ENCODE measurements at regions not wholly inside any gene's neighbourhood (a gene's known extent, or its start where the extent isn't known, plus 50 kb on each side); places are given as distances from the start of the nearest gene placed in this dataset.
"Not testable (repeated sequence)": the region's sequence is repeated elsewhere in the genome, so short reads cannot be mapped to it uniquely, and the experiment has no call there.

DNA sequence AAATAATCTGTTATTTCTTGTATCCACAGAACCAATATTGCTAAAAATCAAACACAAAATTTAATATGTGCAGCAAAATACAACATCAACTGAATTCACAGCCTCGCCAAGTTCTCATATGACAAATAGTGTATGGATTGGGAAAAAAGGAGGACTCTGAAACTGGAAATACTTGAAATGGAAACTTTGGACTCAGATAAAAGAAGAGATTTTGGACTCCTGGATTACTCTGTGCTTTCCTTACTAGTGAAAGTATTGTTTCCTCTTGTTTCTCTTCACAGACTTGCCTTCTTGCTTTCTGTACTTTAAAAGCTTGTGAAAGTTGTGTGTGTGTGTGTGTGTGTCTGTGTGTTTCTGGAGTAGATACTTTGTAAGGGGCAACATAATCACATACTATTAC is 1596.3 kb downstream of the PCDH9 start:
- FAIRE-seq (no peak), DNase-seq (ENCODE audit: low spot score in 2 of 2) (no peak)

DNA sequence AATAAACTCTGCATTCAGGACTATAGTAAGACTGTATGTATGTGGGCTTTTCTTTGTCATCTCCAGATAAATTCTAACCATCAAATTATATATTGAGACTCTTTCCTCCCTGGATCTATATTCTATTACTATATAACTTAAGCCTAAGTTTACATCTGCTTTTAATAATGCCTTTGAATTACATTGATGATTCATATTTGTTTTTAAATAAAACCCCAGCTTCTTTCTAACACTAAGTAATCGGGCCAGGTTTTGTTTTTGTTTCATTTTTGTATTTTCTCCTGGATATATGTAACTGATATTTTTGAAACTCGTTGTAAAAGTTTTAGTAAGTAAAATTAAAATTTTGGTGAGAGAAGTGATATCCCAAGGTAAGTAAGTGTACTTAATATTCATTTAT is 1599.1 kb downstream of the PCDH9 start:
- DNase-seq (ENCODE audit: low spot score in 2 of 2) (no peak), FAIRE-seq (no peak)

DNA sequence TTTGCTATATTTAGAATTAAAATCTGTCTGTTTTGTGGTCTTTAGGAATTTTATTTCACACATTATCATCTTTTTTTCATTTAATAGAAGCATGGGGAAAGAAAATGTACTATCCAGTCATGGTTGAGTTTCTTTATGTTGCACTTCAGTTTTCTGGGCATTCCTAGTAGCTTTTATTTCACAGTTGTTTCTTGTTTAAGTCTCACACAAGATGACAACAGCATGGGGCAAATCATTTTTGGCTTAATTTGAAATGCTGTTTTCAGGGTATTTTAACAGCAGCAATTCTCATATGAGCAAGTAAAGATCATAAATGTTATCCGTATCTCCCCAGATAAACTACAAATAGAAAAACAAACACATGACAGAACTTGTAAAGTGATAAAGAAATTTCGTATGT is 1600.2 kb downstream of the PCDH9 start:
- no peak for FAIRE-seq
- no peak for DNase-seq (ENCODE audit: low spot score in 2 of 2)

DNA sequence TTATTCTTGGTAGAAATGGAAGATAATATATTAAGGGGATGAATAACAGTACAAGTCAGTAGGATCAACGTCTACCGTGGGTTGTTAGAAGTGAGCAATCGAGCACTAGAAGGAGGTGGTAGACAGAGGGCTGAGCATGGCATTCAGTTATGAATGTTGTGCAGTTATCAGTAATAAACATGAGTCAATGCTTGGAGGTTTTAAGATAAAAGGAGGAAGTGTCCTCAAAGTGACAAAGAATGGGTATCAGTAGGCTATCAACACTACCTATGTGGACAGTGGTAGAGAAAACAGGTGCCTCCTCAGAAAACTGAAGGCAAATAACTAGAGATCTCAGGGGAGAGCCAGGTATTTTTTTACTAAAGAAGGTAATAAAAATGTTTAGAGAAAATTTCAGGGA is 1607.0 kb downstream of the PCDH9 start:
- DNase-seq (ENCODE audit: low spot score in 2 of 2) (no peak), FAIRE-seq (no peak)

DNA sequence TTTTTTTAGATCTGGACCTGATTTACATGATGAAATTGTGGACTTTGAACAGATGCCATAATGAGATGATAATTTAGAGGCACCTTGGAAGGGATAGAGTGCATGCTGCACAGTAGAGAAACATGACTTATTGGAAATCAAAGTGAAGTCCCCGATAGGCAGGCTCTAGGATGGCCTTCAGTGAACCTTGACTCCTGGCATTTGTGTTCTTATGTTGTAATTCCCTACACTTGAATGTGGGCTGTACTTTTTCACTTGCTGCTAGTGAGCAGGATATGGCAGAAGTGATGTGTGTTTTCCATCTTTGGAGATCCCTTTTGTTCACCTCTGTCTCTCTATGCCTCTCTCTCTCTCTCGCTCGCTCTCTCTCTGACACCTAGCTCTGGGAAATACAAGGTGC is 1614.6 kb downstream of the PCDH9 start:
- no peak for FAIRE-seq
- DNase-seq (ENCODE audit: low spot score in 2 of 2), result no peak

DNA sequence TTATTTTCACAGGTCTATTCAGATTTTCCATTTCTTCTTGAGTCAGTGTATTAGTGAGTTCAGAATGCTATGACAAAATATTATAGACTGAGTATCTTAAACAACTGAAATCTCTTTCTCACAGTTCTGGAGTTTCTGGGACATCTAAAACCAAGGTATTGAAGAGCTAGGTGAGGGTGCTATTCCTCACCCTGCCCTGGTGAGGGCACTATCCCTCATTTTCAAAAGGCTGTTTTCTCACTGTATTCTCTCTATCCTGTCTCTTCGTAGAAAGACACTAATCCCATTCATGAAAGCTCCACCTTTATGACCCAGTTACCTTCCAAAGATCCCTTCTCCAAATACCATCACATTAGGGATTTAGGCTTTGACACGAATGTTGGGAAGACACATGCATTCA is 1617.1 kb downstream of the PCDH9 start:
- DNase-seq (ENCODE audit: low spot score in 2 of 2), result no peak
- no peak for FAIRE-seq

DNA sequence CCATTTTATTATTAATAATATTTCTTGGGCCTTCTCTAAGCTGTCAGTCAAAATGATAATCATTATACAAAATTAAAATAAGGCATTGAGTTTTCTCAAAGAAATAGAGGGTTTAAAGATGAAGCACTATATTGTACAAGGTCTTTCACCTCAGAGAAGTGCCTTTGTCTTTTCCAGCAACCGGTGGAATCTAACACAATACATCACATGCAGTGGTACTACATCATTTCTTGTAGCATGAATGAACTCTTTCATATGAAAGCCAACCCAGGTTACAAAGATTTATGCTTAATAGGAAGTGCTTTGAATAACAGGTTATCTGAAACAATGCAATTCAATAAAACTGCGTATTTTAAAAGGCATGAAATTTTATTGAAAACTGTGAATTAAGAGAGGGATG is 1620.8 kb downstream of the PCDH9 start:
- DNase-seq (ENCODE audit: low spot score in 2 of 2), result no peak
- no peak for FAIRE-seq

DNA sequence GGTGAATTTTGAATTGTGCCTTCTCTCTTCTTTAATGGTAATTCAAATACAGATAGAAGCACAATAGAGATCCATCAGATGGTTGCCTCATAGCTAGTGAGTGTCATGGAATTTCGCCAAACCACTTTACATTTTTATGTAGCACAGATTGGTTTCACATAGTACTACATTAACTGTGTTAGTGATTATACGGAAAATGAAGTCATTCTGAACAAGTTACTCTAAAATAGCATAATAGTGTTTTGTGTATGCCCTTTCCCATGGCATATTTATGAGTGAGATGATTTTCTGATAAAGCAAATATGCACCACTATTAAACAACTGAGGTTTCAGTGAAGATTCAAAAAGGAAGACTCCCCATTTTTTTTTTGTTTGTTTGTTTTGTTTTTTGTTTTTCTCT is 1623.5 kb downstream of the PCDH9 start:
- no peak for FAIRE-seq
- DNase-seq (ENCODE audit: low spot score in 2 of 2), result no peak

DNA sequence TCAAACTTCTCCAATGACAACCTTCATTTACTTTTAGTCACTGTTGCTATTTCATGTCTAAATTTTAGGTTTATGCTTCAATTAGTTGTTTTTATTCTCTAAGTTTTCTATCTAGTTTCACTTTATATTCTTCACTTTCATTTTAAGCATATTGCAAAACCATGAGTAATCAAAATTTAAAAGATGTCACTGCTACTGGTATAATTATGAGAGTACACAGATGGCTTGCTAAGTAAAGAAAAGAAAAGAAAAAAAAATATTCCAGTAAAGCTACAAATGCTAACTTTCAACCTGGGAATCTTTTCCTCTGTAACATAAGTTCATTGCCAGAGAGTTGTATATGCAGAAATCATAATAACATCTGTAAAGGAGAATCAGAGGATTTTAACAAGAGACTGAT is 1624.7 kb downstream of the PCDH9 start:
- no peak for DNase-seq (ENCODE audit: low spot score in 2 of 2)
- no peak for FAIRE-seq

DNA sequence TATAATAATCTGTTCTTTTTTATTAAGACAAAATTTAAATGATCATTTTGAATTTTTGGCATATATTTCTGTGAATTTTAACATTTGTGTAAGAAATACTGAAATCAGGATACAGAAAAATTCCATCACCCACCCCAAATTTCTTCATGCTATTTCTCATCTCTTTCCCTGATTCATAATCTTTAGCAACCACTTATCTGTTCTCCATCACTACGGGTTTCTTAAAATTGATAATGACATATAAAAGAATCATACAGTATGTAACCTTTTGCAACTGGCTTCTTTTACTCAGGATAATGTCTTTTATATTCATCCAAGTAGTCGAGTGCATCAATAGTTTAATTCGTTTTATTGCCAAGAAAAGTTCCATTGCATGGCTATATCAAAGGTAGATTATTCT is 1627.0 kb downstream of the PCDH9 start:
- DNase-seq (ENCODE audit: low spot score in 2 of 2) (no peak), FAIRE-seq (no peak)

DNA sequence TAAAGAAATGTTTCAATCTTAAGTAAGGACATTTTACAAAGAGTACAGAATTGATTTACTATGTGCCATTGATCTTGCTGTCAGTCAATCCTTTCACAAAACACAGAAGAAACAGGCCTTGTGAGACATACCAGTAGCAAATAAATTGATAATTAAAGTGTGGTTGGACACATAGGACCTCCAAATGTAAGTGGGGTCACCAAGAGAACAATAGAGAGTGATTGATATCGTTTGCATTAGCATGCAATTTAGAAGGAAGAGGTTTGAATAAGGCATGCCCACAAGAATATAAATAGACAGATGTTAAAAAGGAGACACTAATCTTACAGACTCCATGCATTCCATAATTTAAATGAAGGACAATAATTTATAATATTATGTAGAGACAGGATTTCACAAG is 1628.3 kb downstream of the PCDH9 start:
- no peak for DNase-seq (ENCODE audit: low spot score in 2 of 2)
- FAIRE-seq, result no peak

DNA sequence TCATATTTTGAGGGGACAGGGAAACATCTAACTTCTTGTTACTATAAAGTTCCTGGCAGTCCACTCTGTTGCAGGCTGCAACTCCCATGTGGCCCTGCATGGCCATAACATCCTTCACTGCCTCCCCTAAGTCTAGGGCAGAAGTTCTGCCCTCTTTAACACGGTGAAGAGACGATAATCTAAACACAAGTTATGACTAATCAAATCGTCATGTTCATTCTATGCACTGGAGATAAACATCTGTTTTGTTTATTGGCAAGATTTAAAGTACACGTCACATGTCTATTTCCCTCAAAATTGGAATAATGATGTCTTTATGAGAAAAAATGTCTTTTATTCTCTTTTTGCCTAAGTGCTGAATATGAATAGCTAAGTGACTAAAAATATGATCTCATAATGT is 1629.4 kb downstream of the PCDH9 start:
- DNase-seq (ENCODE audit: low spot score in 2 of 2), result no peak
- no peak for FAIRE-seq

DNA sequence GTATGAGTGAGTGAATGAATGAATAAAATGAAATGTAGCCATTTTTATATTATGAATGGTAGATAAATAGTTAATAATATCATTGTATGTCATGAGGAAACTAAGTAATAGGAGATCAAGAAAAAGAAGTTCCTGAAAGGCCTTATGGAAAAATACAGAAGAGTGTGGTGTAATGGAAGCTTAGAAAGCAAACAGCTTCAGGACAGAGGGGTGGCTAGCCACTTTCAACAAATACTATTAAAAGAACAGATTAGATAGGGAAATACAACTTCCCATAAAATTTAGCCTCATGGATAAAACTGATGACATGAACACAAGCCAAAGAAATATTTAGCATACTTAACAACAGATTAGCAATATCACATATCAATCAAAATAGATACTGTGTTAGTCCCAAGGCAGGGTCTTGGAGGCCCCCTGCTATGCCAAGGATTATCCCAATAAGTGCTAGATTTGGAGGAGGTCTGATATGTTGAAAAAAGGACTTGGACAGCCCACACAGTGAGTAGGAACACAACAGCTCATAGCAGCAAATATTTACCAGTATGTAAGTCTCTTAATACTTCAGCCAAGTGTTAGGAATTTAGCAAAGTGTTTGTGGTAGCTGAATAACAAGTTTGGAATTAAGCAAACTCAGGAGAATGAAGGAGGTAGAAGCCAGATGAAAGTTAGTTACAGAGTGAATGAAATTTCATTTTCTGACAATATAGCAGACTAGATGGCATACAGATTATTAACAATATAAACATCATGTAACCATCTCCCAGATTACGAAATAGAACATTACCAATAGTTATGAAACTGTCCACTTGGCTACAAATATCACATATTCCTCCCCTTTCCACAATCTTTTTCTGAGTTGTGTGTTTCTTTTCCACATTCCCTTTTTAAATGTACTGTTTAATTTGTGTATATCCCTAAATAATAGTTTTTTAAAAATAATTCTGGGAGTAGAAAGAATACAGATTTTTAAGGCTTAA is 1632.0 kb downstream of the PCDH9 start:
- FAIRE-seq (no peak), DNase-seq (ENCODE audit: low spot score in 2 of 2) (no peak)

DNA sequence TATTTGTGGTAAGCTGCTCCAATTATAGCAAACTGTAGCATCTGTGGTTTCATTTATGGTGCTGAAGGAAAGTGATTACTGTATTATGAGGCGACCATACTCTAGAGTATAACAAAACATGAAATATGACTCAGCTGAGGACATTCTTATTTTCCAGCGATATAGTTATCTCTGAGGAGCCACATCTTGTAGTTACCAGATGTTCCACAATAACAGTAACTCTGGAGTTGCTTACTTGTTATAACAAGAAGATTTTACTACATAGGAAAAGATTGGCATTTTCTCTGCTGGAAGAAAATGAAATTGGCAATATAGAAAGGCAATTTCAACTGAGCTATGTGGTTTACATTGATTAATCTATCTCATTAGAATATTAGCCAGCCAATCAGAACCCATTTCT is 1634.2 kb downstream of the PCDH9 start:
- DNase-seq (ENCODE audit: low spot score in 2 of 2) (no peak), FAIRE-seq (no peak)

DNA sequence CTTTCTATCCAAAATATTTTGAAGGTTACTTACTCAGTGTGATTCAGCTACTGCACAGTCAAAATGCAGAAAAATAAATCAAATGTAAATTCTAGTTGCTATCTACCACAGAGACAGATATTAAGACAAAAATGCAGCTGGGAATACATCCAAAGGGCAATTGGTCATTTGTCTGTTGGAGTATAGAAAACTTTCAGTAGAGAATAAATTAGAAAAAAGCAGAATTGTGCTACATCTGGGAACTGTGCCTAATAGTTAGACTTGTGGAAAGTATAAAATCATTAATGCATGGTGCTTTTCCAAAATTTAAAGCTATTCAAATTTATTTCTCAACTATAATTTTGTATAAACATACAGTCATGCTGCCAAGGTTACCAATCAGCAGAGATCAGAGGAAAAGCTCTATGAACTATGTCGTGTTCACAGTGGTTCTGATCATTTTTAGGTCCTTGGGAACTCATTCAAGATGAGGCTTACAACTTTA is 1635.8 kb downstream of the PCDH9 start:
- FAIRE-seq (no peak), DNase-seq (ENCODE audit: low spot score in 2 of 2) (no peak)

DNA sequence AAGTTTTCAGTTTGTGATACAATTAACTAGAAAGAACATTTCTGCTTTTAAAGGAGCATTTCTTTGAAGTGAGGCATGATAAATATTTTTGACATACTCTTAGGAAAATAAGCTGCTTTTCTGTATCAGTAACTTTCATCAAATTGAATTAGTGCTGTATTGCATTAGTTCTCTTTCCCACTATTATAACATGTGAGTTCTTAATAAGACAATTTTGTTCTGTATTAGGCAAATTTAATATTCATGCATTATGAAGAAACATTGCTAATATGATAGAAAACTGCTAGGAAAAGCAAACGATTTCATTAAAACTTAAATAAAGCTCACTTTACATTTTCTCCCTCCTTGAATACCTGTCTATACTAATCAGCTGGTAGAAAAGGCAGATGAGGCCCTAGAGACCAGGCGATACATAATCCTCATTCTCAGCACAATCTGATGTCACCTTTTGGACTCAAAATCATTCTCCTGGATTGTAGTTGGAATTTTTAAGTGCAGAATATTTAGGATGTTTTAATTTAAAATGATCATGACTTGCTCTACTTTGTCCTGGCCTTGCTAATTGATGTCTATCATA is 1636.8 kb downstream of the PCDH9 start:
- no peak for DNase-seq (ENCODE audit: low spot score in 2 of 2)
- FAIRE-seq, result no peak

DNA sequence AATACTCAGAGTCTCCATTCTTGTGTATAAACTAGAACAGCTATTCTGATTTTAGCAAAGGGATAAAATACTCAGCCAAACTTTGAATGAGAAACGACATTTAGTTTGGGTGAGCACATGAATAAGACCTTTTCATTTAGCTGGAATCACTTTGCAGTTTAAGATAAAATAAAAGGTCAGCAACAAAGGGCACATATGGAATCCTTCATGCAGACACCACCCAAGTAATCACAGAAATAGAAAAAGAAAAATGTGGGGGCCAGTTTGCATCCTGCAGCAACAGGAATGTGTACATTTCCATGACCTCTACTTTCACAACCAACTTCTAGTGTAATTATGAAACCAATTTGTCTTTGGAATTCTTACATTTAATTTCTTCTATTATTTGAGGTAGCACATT is 1637.4 kb downstream of the PCDH9 start:
- DNase-seq (ENCODE audit: low spot score in 2 of 2), result no peak

DNA sequence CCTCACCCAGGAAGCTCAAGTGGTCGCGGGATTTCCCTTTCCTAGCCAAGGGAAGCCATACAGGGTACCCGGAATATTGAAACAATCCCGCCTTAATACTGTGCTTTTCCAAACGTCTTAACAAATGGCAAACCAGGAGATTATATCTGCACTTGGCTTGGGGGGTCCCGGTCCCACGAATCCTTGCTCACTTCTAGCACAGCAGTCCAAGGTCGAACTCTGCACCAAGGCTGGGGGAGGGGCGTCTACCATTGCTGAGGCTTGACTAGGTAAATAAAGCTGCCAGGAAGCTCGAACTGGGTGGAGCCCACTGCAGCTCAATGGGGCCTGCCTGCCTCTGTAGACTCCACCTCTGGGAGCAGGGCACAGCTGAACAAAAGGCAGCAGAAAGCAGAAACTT is 1644.8 kb downstream of the PCDH9 start:
- no peak for FAIRE-seq

More for the DNA sequence above, 1637.4 kb downstream of the PCDH9 start:
- no peak for FAIRE-seq

DNA sequence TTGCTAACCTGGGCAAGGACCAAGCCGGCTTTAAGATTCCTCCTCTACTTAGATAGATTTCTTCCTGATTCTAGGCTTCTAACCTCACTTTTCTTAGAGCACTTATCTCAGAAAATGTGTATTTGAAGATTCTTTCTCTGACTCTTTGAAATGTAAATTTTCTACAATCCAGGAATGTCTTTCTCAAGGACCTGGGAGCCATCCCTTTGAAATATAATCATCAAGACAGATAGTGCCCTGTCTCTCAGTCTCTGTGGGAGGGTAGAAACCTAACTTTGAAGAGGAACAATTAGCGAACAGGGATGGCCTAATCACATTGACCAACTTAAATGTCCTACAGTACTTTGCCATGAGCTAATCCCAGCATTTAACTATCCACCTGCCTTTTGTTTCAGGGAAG is 1646.0 kb downstream of the PCDH9 start:
- no peak for DNase-seq (ENCODE audit: low spot score in 2 of 2)
- no peak for FAIRE-seq

More for the DNA sequence above, 1644.8 kb downstream of the PCDH9 start:
- DNase-seq (ENCODE audit: low spot score in 2 of 2), result no peak

DNA sequence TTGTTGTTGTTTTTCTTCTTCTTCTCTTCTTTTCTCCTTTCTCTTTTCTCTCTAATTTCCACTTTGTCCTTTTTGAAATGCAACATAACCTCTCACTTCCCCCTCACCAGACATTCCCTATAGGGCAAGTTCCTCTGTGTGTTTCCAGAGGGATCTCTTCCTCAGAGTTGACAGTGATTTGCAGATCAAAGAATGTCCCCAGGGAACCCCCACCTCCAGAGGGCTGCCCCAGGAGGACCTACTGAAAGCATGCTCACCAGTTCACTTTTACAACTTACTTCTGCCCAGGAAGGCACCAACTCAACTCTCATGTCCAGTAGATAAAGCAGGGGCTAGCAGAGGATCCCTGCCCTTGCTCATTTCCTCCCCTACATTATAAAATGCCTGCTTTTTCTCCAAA is 1648.0 kb downstream of the PCDH9 start:
- FAIRE-seq (no peak), DNase-seq (ENCODE audit: low spot score in 2 of 2) (no peak)

DNA sequence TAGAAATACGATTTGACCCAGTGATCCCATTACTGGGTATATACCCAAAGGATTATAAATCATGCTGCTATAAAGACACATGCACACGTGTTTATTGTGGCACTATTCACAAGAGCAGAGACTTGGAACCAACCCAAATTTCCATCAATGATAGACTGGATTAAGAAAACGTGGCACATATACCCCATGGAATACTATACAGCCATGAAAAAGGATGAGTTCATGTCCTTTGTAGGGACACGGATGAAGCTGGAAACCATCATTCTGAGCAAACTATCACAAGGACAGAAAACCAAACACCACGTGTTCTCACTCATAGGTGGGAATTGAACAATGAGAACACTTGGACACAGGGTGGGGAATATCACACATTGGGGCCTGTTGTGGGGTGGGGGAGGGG is 1665.6 kb downstream of the PCDH9 start:
- FAIRE-seq, result not testable (repeated sequence)

DNA sequence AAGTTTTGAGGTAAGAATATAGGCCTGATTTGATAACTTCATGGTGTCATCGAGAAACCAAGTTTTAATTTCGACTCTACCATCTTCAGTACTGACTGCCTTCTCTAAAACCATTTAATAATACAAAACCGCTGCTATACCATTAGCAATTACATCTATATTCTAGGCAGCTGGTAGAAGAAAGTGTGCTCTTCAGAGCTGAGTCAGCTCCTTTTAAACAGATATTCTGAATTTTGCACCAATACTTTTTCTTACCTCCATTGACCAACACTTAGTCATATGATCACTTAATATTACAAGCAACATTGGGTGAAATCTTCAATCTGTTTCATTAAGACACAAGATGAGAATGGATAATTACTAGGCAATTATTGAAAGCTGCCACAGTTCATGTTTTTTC is 1667.8 kb downstream of the PCDH9 start:
- DNase-seq (ENCODE audit: low spot score in 2 of 2), result no peak
- no peak for FAIRE-seq

More for the DNA sequence above, 1665.6 kb downstream of the PCDH9 start:
- DNase-seq (ENCODE audit: low spot score in 2 of 2), result not testable (repeated sequence)

Measured in frontal cortex (tissue), 3 donors.